Neural cell (in vitro differentiated cells): ENCODE measurements at regions not wholly inside any gene's neighbourhood (a gene's known extent, or its start where the extent isn't known, plus 50 kb on each side); places are given as distances from the start of the nearest gene placed in this dataset.

Source experiments
- H2AFZ ChIP-seq: fragments of 200-600, 300-800 bp; sonication (generic), shearing (Covaris generic); 2 replicates; pipeline ENCODE4 v1.6.0; 2014; ENCODE audit warnings: low read depth, mild to moderate bottlenecking, antibody characterized with exemption, low read length, moderate library complexity
- H3F3A ChIP-seq: fragments of 200-600 bp; shearing (Covaris generic); 2 replicates; pipeline ENCODE4 v1.6.1; 2016; ENCODE audit warnings: mild to moderate bottlenecking, moderate library complexity, mixed read lengths, antibody characterized with exemption, low read length; ENCODE audit not compliant: insufficient read depth, poor library complexity, severe bottlenecking
- H3K27ac ChIP-seq: fragments of 200-600, 300-800 bp; sonication (generic), shearing (Covaris generic); 2 replicates; pipeline ENCODE4 v1.5.1; 2014; ENCODE audit warnings: mild to moderate bottlenecking, low read length, moderate library complexity
- H3K27me3 ChIP-seq: fragments of 300-800, 200-600 bp; sonication (generic), shearing (Covaris generic); 2 replicates; pipeline ENCODE4 v1.6.0; 2014; ENCODE audit warnings: mild to moderate bottlenecking, low read depth, low read length, moderate library complexity; ENCODE audit not compliant: insufficient read depth
- H3K36me3 ChIP-seq: fragments of 300-800, 200-600 bp; sonication (generic), shearing (Covaris generic); 2 replicates; pipeline ENCODE4 v1.5.1; 2014; ENCODE audit warnings: mild to moderate bottlenecking, antibody characterized with exemption, low read length, moderate library complexity; ENCODE audit not compliant: insufficient read depth
- H3K4me2 ChIP-seq: fragments of 300-800, 200-600 bp; sonication (generic), shearing (Covaris generic); 2 replicates; pipeline ENCODE4 v1.6.0; 2014; ENCODE audit warnings: mild to moderate bottlenecking, low read length
- H3K4me3 ChIP-seq: fragments of 300-800, 200-600 bp; sonication (generic), shearing (Covaris generic); 2 replicates; pipeline ENCODE4 v1.5.1; 2014; ENCODE audit warnings: mild to moderate bottlenecking, low read length, moderate library complexity
- H3K79me2 ChIP-seq: fragments of 200-600 bp; shearing (Covaris generic); replicated peaks from 2 replicates; pipeline ENCODE4 v1.6.0; 2014; ENCODE audit warnings: mild to moderate bottlenecking, low read length, moderate library complexity; ENCODE audit not compliant: insufficient read depth
- H3K9ac ChIP-seq: fragments of 300-800, 200-600 bp; sonication (generic), shearing (Covaris generic); 2 replicates; pipeline ENCODE4 v1.6.1; 2016; ENCODE audit warnings: mild to moderate bottlenecking, low read length, mixed read lengths
- H3K9me2 ChIP-seq: fragments of 200-600 bp; shearing (Covaris generic); 2 replicates; pipeline ENCODE4 v1.6.1; 2016; ENCODE audit warnings: mild to moderate bottlenecking, low read length, mixed read lengths; ENCODE audit not compliant: insufficient read depth
- H3K9me3 ChIP-seq: fragments of 200-600, 300-800 bp; sonication (generic), shearing (Covaris generic); 2 replicates; pipeline ENCODE4 v1.6.1; 2016; ENCODE audit warnings: mild to moderate bottlenecking, mixed run types, low read length, moderate library complexity, mixed read lengths
- H4K20me1 ChIP-seq: fragments of 200-600 bp; shearing (Covaris generic); 2 replicates; pipeline ENCODE4 v1.6.1; 2016; ENCODE audit warnings: mild to moderate bottlenecking, mixed run types; ENCODE audit not compliant: insufficient read depth
- EP300 ChIP-seq: fragments of 450-650 bp; conservative IDR thresholded peaks from 2 replicates; pipeline ENCODE4 v1.6.1; 2014; ENCODE audit warnings: antibody characterized with exemption, mild to moderate bottlenecking, moderate library complexity; ENCODE audit not compliant: poor library complexity, severe bottlenecking
- EZH2 ChIP-seq: fragments of 200-600, 300-800 bp; shearing (Covaris generic), sonication (generic); IDR thresholded peaks from 2 replicates; pipeline ENCODE4 v1.6.1; 2014; ENCODE audit warnings: antibody characterized with exemption, low read length, borderline replicate concordance, mild to moderate bottlenecking; ENCODE audit not compliant: insufficient read depth, poor library complexity, severe bottlenecking
- MXI1 ChIP-seq: fragments of 450-650 bp; conservative IDR thresholded peaks from 2 replicates; pipeline ENCODE4 v1.6.1; 2014; ENCODE audit warnings: antibody characterized with exemption, mild to moderate bottlenecking; ENCODE audit not compliant: poor library complexity, severe bottlenecking
- POLR2AphosphoS5 ChIP-seq: IDR thresholded peaks from 2 replicates; pipeline ENCODE4 v1.6.1; 2012
- RAD21 ChIP-seq: fragments of 450-650 bp; conservative IDR thresholded peaks from 2 replicates; pipeline ENCODE4 v1.6.1; 2014; ENCODE audit warnings: antibody characterized with exemption, mild to moderate bottlenecking, moderate library complexity
- SMC3 ChIP-seq: fragments of 450-650 bp; conservative IDR thresholded peaks from 2 replicates; pipeline ENCODE4 v1.6.1; 2014; ENCODE audit warnings: antibody characterized with exemption, mild to moderate bottlenecking, moderate library complexity; ENCODE audit not compliant: poor library complexity
- TAF1 ChIP-seq: IDR thresholded peaks from 2 replicates; pipeline ENCODE4 v1.6.1; 2012; ENCODE audit warnings: low read depth
- TF ChIP-seq, protein P1 (sequence below): fragments of 450-650 bp; IDR thresholded peaks from 2 replicates; pipeline ENCODE4 v1.5.1; 2014; ENCODE audit warnings: antibody characterized with exemption, mild to moderate bottlenecking, moderate library complexity; ENCODE audit not compliant: poor library complexity, severe bottlenecking
- TF ChIP-seq, protein P2 (sequence below): IDR thresholded peaks from 2 replicates; pipeline ENCODE4 v1.6.1; 2012; ENCODE audit warnings: borderline replicate concordance

DNA sequence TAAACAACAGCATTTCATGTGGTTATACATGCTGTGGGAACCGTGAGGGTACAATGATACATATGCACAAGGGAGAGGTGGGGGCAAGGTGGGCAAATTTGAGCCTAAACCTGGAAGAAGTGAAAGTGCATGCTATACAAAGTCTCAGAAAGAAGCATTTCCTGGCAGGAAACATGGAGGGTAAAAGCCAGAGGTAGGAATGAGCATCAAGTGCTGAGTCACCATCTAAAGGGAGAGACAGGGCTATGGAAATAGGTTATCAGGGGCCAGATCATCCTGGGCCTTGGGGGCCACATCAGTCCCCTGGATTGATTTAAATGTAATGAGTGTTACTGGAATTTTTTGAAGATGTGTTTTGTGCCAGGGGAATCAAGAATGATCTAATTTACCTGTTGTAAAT is 60.1 kb upstream of the DAB1 start:
- no peaks in the 10 kb centered on the region for H3K79me2 ChIP-seq
- no peak overlapping the region for H3K4me2 ChIP-seq
- H3K9me3 ChIP-seq, result no peaks in the 10 kb centered on the region
- H3K36me3 ChIP-seq, result no peaks in the 10 kb centered on the region
- no peaks in the 10 kb centered on the region for H3K27me3 ChIP-seq
- H3K9me2 ChIP-seq, result no peaks in the 10 kb centered on the region
- no peak overlapping the region for H2AFZ ChIP-seq
- H3K4me3 ChIP-seq, result no peak overlapping the region
- no peak overlapping the region for H3K27ac ChIP-seq
- H3K9ac ChIP-seq, result no peak overlapping the region
- H4K20me1 ChIP-seq, result no peaks in the 10 kb centered on the region
- TF ChIP-seq SMC3, result no peak
- TF ChIP-seq, protein P1, sequence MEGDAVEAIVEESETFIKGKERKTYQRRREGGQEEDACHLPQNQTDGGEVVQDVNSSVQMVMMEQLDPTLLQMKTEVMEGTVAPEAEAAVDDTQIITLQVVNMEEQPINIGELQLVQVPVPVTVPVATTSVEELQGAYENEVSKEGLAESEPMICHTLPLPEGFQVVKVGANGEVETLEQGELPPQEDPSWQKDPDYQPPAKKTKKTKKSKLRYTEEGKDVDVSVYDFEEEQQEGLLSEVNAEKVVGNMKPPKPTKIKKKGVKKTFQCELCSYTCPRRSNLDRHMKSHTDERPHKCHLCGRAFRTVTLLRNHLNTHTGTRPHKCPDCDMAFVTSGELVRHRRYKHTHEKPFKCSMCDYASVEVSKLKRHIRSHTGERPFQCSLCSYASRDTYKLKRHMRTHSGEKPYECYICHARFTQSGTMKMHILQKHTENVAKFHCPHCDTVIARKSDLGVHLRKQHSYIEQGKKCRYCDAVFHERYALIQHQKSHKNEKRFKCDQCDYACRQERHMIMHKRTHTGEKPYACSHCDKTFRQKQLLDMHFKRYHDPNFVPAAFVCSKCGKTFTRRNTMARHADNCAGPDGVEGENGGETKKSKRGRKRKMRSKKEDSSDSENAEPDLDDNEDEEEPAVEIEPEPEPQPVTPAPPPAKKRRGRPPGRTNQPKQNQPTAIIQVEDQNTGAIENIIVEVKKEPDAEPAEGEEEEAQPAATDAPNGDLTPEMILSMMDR, result no peak
- TF ChIP-seq MXI1, result no peak
- TF ChIP-seq RAD21, result no peak
- TF ChIP-seq, protein P2, sequence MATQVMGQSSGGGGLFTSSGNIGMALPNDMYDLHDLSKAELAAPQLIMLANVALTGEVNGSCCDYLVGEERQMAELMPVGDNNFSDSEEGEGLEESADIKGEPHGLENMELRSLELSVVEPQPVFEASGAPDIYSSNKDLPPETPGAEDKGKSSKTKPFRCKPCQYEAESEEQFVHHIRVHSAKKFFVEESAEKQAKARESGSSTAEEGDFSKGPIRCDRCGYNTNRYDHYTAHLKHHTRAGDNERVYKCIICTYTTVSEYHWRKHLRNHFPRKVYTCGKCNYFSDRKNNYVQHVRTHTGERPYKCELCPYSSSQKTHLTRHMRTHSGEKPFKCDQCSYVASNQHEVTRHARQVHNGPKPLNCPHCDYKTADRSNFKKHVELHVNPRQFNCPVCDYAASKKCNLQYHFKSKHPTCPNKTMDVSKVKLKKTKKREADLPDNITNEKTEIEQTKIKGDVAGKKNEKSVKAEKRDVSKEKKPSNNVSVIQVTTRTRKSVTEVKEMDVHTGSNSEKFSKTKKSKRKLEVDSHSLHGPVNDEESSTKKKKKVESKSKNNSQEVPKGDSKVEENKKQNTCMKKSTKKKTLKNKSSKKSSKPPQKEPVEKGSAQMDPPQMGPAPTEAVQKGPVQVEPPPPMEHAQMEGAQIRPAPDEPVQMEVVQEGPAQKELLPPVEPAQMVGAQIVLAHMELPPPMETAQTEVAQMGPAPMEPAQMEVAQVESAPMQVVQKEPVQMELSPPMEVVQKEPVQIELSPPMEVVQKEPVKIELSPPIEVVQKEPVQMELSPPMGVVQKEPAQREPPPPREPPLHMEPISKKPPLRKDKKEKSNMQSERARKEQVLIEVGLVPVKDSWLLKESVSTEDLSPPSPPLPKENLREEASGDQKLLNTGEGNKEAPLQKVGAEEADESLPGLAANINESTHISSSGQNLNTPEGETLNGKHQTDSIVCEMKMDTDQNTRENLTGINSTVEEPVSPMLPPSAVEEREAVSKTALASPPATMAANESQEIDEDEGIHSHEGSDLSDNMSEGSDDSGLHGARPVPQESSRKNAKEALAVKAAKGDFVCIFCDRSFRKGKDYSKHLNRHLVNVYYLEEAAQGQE, result no peak
- no peak for TF ChIP-seq POLR2AphosphoS5
- no peak for TF ChIP-seq EP300
- TF ChIP-seq EZH2, result no peak
- no peak for TF ChIP-seq TAF1
- no peaks in the 10 kb centered on the region for H3F3A ChIP-seq

DNA sequence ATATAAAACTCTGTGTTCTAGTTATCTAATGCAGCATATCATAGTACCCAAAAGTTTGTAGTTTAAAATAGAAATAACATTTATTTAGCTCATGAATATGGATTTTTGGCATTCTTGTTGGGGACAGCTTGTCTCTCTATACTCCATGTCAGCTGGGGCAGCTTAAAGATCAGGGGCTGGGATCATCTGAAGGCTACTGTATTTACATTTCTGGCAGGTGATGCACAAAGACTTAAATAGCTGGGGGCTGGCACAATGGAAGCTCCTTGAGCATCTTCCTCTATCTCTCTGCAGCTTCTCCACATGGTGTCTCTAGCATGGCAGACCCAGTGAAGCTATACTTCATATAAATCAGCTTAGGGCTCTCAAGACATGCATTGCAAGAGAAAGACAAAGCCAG is 55.6 kb upstream of the DAB1 start:
- Histone ChIP-seq H3K4me2 (no peak overlapping the region), H4K20me1 (no peaks in the 10 kb centered on the region), H3K9me2 (no peaks in the 10 kb centered on the region), H3K27me3 (no peaks in the 10 kb centered on the region), H3K79me2 (no peaks in the 10 kb centered on the region), H2AFZ (no peak overlapping the region), H3K27ac (no peak overlapping the region), H3K9me3 (no peaks in the 10 kb centered on the region), H3K4me3 (no peak overlapping the region), H3K36me3 (no peaks in the 10 kb centered on the region), H3F3A (no peaks in the 10 kb centered on the region), H3K9ac (no peak overlapping the region)
- TF ChIP-seq, protein P2, result no peak
- no peak for TF ChIP-seq POLR2AphosphoS5
- no peak for TF ChIP-seq TAF1
- no peak for TF ChIP-seq EZH2
- TF ChIP-seq SMC3, result no peak
- TF ChIP-seq EP300, result no peak
- TF ChIP-seq, protein P1, result no peak
- no peak for TF ChIP-seq MXI1
- TF ChIP-seq RAD21, result no peak
